BE2C (cell line): ENCODE measurements at regions not wholly inside any gene's neighbourhood (a gene's known extent, or its start where the extent isn't known, plus 50 kb on each side); places are given as distances from the start of the nearest gene placed in this dataset.

Experiments used
- DNase-seq: peaks from one replicate; pipeline ENCODE4 v3.0.0-alpha.2; 2020
- H3K27me3 ChIP-seq: fragments of 250-450 bp; sonication (Bioruptor Pico); 2 replicates; pipeline ENCODE4 v1.5.1; 2020; ENCODE audit warnings: mild to moderate bottlenecking
- H3K36me3 ChIP-seq: fragments of 250-450 bp; sonication (Bioruptor Pico); 2 replicates; pipeline ENCODE4 v1.5.1; 2020; ENCODE audit warnings: mild to moderate bottlenecking
- H3K4me1 ChIP-seq: fragments of 250-450 bp; sonication (Bioruptor Pico); 2 replicates; pipeline ENCODE4 v1.5.1; 2020
- H3K4me3 ChIP-seq: 2 replicates; pipeline ENCODE4 v1.5.1; 2011; ENCODE audit warnings: low read depth, low read length
- H3K9me3 ChIP-seq: fragments of 250-450 bp; sonication (Bioruptor Pico); 2 replicates; pipeline ENCODE4 v1.5.1; 2020
- CTCF ChIP-seq: IDR thresholded peaks from 2 replicates; pipeline ENCODE4 v1.5.1; 2012; ENCODE audit warnings: mild to moderate bottlenecking, low read depth, low read length

DNA sequence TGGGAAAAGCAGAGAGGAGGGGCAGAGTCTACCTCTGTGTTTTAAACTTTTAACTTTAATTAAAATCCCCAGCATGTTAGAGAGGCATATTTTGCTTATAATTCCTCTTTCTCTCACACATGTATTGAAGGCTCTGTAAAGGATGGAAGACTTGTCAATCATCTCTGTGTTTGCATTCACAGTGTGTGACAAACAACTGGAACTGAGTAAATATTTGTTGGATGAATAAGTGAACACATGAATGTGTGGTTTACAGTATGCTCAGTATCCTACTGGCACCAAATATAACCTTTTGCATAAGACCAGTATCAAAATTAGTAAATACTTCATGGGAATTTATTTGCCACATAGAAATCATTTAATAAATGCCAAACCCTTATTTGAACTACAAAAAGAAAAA lies 829.0 kb downstream of the GRID1 start:
- no peaks in the 10 kb centered on the region for H3K27me3 ChIP-seq
- no peaks in the 10 kb centered on the region for H3K36me3 ChIP-seq
- TF ChIP-seq CTCF: no peak
- no peaks in the 10 kb centered on the region for H3K9me3 ChIP-seq
- H3K4me1 ChIP-seq: no peaks in the 10 kb centered on the region
- no peak for DNase-seq
- H3K4me3 ChIP-seq: no peak overlapping the region

GRCh38 chr10:85538601-85539000 lies 828.0 kb downstream of the GRID1 start:
- Histone ChIP-seq H3K4me1 (no peaks in the 10 kb centered on the region), H3K4me3 (no peak overlapping the region), H3K27me3 (no peaks in the 10 kb centered on the region), H3K36me3 (no peaks in the 10 kb centered on the region), H3K9me3 (no peaks in the 10 kb centered on the region)
- no peak for TF ChIP-seq CTCF
- no peak for DNase-seq

DNA sequence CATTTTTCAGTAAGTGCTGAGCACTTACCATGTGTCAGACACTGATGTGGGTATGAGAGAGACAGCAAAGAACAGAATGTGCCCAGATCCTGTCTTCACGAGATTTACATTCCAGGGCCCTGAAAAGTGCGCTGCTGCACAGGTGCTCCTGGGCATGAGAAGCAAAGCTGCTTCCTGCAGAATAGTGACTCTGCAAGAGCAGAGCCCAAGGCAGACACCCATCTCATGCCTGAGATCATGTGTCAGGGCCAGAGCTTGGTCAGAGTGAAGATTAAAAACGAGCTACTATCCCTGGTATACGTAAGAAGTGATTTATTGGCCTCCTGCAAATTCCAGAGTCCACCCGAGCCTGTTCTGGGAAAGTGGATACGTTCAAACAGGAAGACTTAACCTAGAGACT lies 824.4 kb downstream of the GRID1 start:
- DNase-seq: no peak
- H3K36me3 ChIP-seq: no peaks in the 10 kb centered on the region
- no peaks in the 10 kb centered on the region for H3K9me3 ChIP-seq
- no peaks in the 10 kb centered on the region for H3K4me1 ChIP-seq
- TF ChIP-seq CTCF: no peak
- no peaks in the 10 kb centered on the region for H3K27me3 ChIP-seq
- no peak overlapping the region for H3K4me3 ChIP-seq

DNA sequence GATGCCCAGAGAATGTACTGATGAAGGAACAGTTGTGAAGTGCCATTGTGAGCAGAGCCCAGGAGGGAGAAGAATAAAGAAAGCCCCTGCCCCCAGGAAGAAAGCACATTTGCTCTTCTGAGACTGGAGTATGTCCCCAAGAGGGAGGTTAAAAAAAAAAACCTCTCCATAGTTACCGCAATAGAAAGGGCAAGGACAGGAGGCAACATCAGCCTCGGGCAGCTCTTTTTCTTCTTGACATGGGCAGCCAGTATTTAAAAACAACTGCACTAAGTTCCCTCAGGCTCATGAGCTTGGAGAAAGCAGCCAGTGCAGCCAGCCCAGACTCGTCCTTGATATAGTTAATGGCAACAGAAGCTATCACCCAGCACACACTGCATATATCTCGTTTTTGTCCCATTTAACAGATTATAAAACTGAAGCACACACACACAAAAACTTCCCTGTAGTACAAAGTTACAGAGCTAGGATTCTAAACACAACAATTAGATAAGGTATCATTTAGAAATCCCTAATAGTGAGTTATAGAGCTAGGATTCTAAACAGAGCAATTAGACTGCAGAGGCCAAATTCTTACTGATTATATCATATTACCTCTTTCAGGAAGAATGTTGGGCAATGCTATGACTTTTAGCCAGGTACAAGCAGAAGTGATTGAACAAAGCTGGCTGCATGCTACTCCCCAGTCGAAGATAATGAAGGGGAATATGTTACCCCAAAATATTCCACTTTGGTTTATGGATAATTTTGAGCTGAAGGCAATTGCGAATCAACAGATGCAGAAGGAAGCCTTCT lies 823.5 kb downstream of the GRID1 start:
- TF ChIP-seq CTCF: no peak
- Histone ChIP-seq H3K9me3 (no peaks in the 10 kb centered on the region), H3K27me3 (no peaks in the 10 kb centered on the region), H3K4me1 (no peaks in the 10 kb centered on the region), H3K36me3 (no peaks in the 10 kb centered on the region), H3K4me3 (no peak overlapping the region)
- DNase-seq: no peak

- Histone ChIP-seq H3K36me3 (no peaks in the 10 kb centered on the region), H3K27me3 (no peaks in the 10 kb centered on the region), H3K4me1 (no peaks in the 10 kb centered on the region), H3K9me3 (no peaks in the 10 kb centered on the region), H3K4me3 (no peak overlapping the region)
- DNase-seq: no peak
- no peak for TF ChIP-seq CTCF
Measured at GRCh38 chr10:85544956-85545355, 821.6 kb downstream of the GRID1 start.

DNA sequence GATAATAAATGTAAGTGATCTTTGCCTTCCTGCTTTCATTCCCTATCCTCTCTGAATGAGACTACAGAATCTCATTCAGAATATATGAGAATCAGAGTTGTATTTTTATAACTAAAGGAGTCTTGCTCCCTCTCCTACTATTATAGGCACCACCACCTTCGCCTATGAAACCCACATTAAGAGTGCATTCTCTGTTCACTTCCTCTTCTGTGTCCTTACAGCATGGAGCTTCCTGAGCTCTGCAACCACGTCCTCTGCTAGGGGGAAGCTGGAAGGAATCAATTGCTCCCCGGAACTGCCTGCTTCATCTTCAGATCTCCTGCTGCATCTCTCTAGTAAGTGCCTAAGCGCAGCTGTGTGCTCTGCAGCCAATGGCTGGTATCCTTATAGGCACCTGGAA lies 820.7 kb downstream of the GRID1 start:
- Histone ChIP-seq H3K27me3 (no peaks in the 10 kb centered on the region), H3K36me3 (no peaks in the 10 kb centered on the region), H3K4me1 (no peaks in the 10 kb centered on the region), H3K9me3 (no peaks in the 10 kb centered on the region), H3K4me3 (no peak overlapping the region)
- no peak for TF ChIP-seq CTCF
- DNase-seq: no peak
